Vagina (tissue), 2 donors: ENCODE measurements at regions not wholly inside any gene's neighbourhood (a gene's known extent, or its start where the extent isn't known, plus 50 kb on each side); places are given as distances from the start of the nearest gene placed in this dataset.

ENCODE experiments used
- DNase-seq, 2 donors: peaks; one replicate each; pipeline ENCODE4 v3.0.0-alpha.2; 2017; ENCODE audit errors: extremely low spot score in 2 of 2
- H3K27ac ChIP-seq: fragments of 200-600 bp; sonication (generic); one replicate; pipeline ENCODE4 v1.5.1; 2019
- H3K27me3 ChIP-seq: fragments of 200-600 bp; sonication (generic); one replicate; pipeline ENCODE4 v1.5.1; 2019
- H3K36me3 ChIP-seq, 2 donors: fragments of 200-600 bp; sonication (generic); one replicate each; pipeline ENCODE4 v1.5.1; 2017 to 2019
- H3K4me1 ChIP-seq: fragments of 200-600 bp; sonication (generic); one replicate; pipeline ENCODE4 v1.5.1; 2019
- H3K4me3 ChIP-seq, 2 donors: fragments of 200-600 bp; sonication (generic); 1 replicate in 1 of 2; 2 replicates in 1 of 2; pipeline ENCODE4 v1.5.1; 2016 to 2019
- H3K9me3 ChIP-seq: fragments of 200-600 bp; sonication (generic); one replicate; pipeline ENCODE4 v1.5.1; 2019
- CTCF ChIP-seq, 3 experiments: fragments of 450-650 bp in 2 of 3; fragments of 200-600 bp in 1 of 3; sonication (generic) in 1 of 3; IDR thresholded peaks; one replicate each; pipeline ENCODE4 v1.5.1; 2017 to 2019; ENCODE audit warnings: antibody characterized with exemption in 3 of 3, mild to moderate bottlenecking in 2 of 3, moderate library complexity in 2 of 3
- POLR2A ChIP-seq, 2 donors: fragments of 450-650 bp; IDR thresholded peaks; one replicate each; pipeline ENCODE4 v1.6.1; 2017; ENCODE audit warnings: antibody characterized with exemption in 2 of 2, mild to moderate bottlenecking in 2 of 2, moderate library complexity in 2 of 2
- POLR2AphosphoS5 ChIP-seq, 2 donors: sonication (generic); formaldehyde crosslinking; IDR thresholded peaks; one replicate each; pipeline ENCODE4 v1.9.0; 2017; ENCODE audit warnings: antibody characterized with exemption in 2 of 2, mild to moderate bottlenecking in 2 of 2, low read depth in 1 of 2; ENCODE audit not compliant: insufficient read depth in 1 of 2
- intact Hi-C: fragments of 100-400 bp; cut with DNase I; formaldehyde crosslinking; loops from one replicate; pipeline ENCODE4 v1.15.1; 2023

DNA sequence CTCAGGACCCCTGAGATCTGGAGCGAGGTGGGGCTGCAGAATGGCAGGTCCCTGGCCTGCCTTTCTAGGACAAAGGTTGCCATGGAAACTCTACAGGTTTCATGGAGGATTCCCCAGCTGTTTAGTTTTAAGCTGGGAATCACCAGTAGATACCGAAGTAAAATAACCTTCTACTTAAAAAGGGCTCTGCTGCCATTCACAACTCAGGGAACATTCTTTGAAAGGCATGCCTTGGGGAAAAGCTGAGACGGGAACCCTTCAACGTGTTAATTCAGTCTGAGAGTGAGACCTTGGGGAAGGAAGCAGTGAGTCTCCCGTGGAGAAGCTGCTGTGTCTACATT lies 493.3 kb downstream of the BRD1 start:
- DNase-seq = peak; percentile 16 to 58
- no peaks in the 10 kb centered on the region for H3K36me3 ChIP-seq
- no peaks in the 10 kb centered on the region for H3K27me3 ChIP-seq
- TF ChIP-seq POLR2A (IDR thresholded peaks at IDR 0.05) (no peak), POLR2AphosphoS5 (IDR thresholded peaks at IDR 0.05; ENCODE audit: insufficient read depth in 1 of 2, low read depth in 1 of 2) (no peak), CTCF (IDR thresholded peaks at IDR 0.05) (no peak)
- H3K4me1 ChIP-seq = no peaks in the 10 kb centered on the region
- no peaks in the 10 kb centered on the region for H3K9me3 ChIP-seq
- no peak overlapping the region for H3K4me3 ChIP-seq
- no peak overlapping the region for H3K27ac ChIP-seq
- intact Hi-C loops = no loop called here

DNA sequence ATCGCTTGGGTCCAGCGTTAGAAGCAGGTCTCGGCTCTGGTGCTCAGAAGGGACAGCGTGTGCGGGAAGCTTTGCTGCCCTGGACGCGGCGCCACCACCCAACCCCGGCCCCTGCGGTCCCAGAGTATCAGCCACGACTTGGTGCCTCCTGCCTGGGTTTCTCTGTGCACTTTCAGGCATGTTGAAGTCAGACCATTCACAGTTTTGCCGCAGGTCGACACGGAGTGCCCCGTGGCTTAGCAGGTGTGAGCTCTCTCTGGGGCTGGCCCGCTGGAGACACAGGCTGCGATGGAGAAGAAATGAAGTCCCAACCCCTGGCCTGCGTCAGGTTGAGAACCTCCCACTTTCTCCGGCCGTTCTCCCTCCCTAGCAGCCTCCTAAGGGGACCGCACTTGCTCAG lies 494.5 kb downstream of the BRD1 start:
- peak; percentile 22 to 74 for DNase-seq
- Histone ChIP-seq H3K4me3 (no peak overlapping the region), H3K27ac (no peak overlapping the region), H3K4me1 (no peaks in the 10 kb centered on the region), H3K36me3 (no peaks in the 10 kb centered on the region), H3K9me3 (no peaks in the 10 kb centered on the region), H3K27me3 (no peaks in the 10 kb centered on the region)
- intact Hi-C loops = no loop called here
- TF ChIP-seq POLR2AphosphoS5 (IDR thresholded peaks at IDR 0.05; ENCODE audit: insufficient read depth in 1 of 2, low read depth in 1 of 2) (no peak), POLR2A (IDR thresholded peaks at IDR 0.05) (no peak), CTCF (IDR thresholded peaks at IDR 0.05) (no peak)

GRCh38 chr22:49332691-49333090 lies 495.0 kb downstream of the BRD1 start:
- Histone ChIP-seq H3K36me3 (no peaks in the 10 kb centered on the region), H3K4me1 (no peaks in the 10 kb centered on the region), H3K27me3 (no peaks in the 10 kb centered on the region), H3K4me3 (no peak overlapping the region), H3K27ac (no peak overlapping the region), H3K9me3 (no peaks in the 10 kb centered on the region)
- peak; percentile 25 to 79 for DNase-seq
- no peak for TF ChIP-seq POLR2AphosphoS5 (IDR thresholded peaks at IDR 0.05; ENCODE audit: insufficient read depth in 1 of 2, low read depth in 1 of 2)
- no peak for TF ChIP-seq CTCF (IDR thresholded peaks at IDR 0.05)
- no peak for TF ChIP-seq POLR2A (IDR thresholded peaks at IDR 0.05)
- intact Hi-C loops = no loop called here

- H3K36me3 ChIP-seq = no peaks in the 10 kb centered on the region
- H3K27me3 ChIP-seq = no peaks in the 10 kb centered on the region
- H3K4me3 ChIP-seq = no peak overlapping the region
- no peaks in the 10 kb centered on the region for H3K4me1 ChIP-seq
- no peak overlapping the region for H3K27ac ChIP-seq
- H3K9me3 ChIP-seq = no peaks in the 10 kb centered on the region
- no peak for TF ChIP-seq POLR2A (IDR thresholded peaks at IDR 0.05)
- TF ChIP-seq POLR2AphosphoS5 (IDR thresholded peaks at IDR 0.05; ENCODE audit: insufficient read depth in 1 of 2, low read depth in 1 of 2) = no peak
- no peak for TF ChIP-seq CTCF (IDR thresholded peaks at IDR 0.05)
- intact Hi-C loops = no loop called here
- DNase-seq = peak; percentile 64 to 77
Observed at GRCh38 chr22:49331878-49332277, 495.8 kb downstream of the BRD1 start.

- Histone ChIP-seq H3K27me3 (no peaks in the 10 kb centered on the region), H3K9me3 (no peaks in the 10 kb centered on the region), H3K4me1 (no peaks in the 10 kb centered on the region), H3K4me3 (no peak overlapping the region), H3K27ac (no peak overlapping the region), H3K36me3 (no peaks in the 10 kb centered on the region)
- intact Hi-C loops = no loop called here
- peak; percentile 42 to 87 for DNase-seq
- TF ChIP-seq POLR2A (IDR thresholded peaks at IDR 0.05) = no peak
- TF ChIP-seq CTCF (IDR thresholded peaks at IDR 0.05) = no peak
- TF ChIP-seq POLR2AphosphoS5 (IDR thresholded peaks at IDR 0.05; ENCODE audit: insufficient read depth in 1 of 2, low read depth in 1 of 2) = no peak
Observed at GRCh38 chr22:49331223-49331815, 496.4 kb downstream of the BRD1 start.
